Vagina (tissue), 2 donors: ENCODE measurements at regions not wholly inside any gene's neighbourhood (a gene's known extent, or its start where the extent isn't known, plus 50 kb on each side); places are given as distances from the start of the nearest gene placed in this dataset.

ENCODE experiments used
- POLR2A ChIP-seq, 2 donors: fragments of 450-650 bp; IDR thresholded peaks; one replicate each; pipeline ENCODE4 v1.6.1; 2017; ENCODE audit warnings: antibody characterized with exemption in 2 of 2, mild to moderate bottlenecking in 2 of 2, moderate library complexity in 2 of 2
- POLR2AphosphoS5 ChIP-seq, 2 donors: sonication (generic); formaldehyde crosslinking; IDR thresholded peaks; one replicate each; pipeline ENCODE4 v1.9.0; 2017; ENCODE audit warnings: antibody characterized with exemption in 2 of 2, mild to moderate bottlenecking in 2 of 2, low read depth in 1 of 2; ENCODE audit not compliant: insufficient read depth in 1 of 2
- TF ChIP-seq, protein P1 (sequence below), 3 experiments: fragments of 450-650 bp in 2 of 3; fragments of 200-600 bp in 1 of 3; sonication (generic) in 1 of 3; IDR thresholded peaks; one replicate each; pipeline ENCODE4 v1.5.1; 2017 to 2019; ENCODE audit warnings: antibody characterized with exemption in 3 of 3, mild to moderate bottlenecking in 2 of 3, moderate library complexity in 2 of 3

DNA sequence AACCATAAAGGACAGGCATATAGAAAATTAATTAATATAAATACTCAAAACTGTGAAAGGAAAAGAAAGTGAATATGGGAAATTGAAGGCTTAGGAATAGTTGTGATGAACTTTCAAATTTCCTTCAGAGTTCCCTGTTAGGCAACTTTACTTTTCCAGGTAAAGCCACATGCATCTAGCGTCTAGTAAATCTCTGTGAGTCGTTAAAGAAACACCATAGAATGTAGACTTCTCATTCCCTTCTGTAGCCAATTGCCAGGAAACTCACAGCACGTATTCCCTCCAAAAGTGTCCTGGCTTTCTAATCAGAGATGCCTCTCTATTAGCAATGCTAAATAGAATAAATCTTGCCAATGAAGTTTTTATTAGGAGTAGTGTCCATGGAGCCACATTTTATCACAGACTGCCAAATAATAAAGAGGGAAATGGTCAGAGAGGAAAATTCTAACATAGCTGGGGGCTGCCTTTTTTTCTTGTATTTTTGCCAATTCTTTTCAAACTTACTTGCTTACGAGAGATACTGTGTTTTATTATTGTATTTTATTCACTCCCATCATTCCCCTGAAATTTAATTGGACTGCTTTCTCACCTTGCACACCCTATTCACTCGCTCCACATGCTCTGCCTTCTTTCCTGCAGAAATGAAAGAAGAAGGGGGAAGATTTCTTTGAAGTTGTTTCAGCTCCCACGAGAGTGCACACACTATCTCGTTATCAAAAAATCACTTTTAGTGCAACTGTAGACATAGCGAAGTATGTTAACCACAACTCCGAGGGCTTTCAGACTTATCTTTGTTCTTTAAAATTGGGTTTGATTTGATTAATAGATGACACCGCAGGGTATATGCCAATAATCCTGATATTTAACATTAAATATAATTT is 439.0 kb downstream of the CSNK1G3 start:
- TF ChIP-seq POLR2A (IDR thresholded peaks at IDR 0.05) (no peak), POLR2AphosphoS5 (IDR thresholded peaks at IDR 0.05; ENCODE audit: insufficient read depth in 1 of 2, low read depth in 1 of 2) (no peak)
- TF ChIP-seq, protein P1, sequence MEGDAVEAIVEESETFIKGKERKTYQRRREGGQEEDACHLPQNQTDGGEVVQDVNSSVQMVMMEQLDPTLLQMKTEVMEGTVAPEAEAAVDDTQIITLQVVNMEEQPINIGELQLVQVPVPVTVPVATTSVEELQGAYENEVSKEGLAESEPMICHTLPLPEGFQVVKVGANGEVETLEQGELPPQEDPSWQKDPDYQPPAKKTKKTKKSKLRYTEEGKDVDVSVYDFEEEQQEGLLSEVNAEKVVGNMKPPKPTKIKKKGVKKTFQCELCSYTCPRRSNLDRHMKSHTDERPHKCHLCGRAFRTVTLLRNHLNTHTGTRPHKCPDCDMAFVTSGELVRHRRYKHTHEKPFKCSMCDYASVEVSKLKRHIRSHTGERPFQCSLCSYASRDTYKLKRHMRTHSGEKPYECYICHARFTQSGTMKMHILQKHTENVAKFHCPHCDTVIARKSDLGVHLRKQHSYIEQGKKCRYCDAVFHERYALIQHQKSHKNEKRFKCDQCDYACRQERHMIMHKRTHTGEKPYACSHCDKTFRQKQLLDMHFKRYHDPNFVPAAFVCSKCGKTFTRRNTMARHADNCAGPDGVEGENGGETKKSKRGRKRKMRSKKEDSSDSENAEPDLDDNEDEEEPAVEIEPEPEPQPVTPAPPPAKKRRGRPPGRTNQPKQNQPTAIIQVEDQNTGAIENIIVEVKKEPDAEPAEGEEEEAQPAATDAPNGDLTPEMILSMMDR (IDR thresholded peaks at IDR 0.05): no peak
